ENCODE measurements at regions not wholly inside any gene's neighbourhood (a gene's known extent, or its start where the extent isn't known, plus 50 kb on each side); places are given as distances from the start of the nearest gene placed in this dataset.

GRCh38 chr4:159495515-159496236 lies 392.8 kb downstream of the RAPGEF2 start:
- Histone ChIP-seq H3K36me3 (ENCODE audit: low read depth) (no peaks in the 10 kb centered on the region), H3K4me3 (no peak overlapping the region), H3K4me1 (ENCODE audit: low read depth) (no peaks in the 10 kb centered on the region), H3K9me3 (no peaks in the 10 kb centered on the region)
- intact Hi-C loops (cut with DNase I, micrococcal nuclease), result no loop called here
- ATAC-seq, result no peak
- no peak for TF ChIP-seq CTCF (IDR thresholded peaks at IDR 0.05)
- no peak for DNase-seq

- Histone ChIP-seq H3K4me3 (no peak overlapping the region), H3K4me1 (ENCODE audit: low read depth) (no peaks in the 10 kb centered on the region), H3K9me3 (no peaks in the 10 kb centered on the region), H3K36me3 (ENCODE audit: low read depth) (no peaks in the 10 kb centered on the region)
- TF ChIP-seq CTCF (IDR thresholded peaks at IDR 0.05), result no peak
- intact Hi-C loops (cut with DNase I, micrococcal nuclease), result no loop called here
- DNase-seq (no peak), ATAC-seq (no peak)
Measured at GRCh38 chr4:159496248-159496647, 393.4 kb downstream of the RAPGEF2 start.

- intact Hi-C loops (cut with DNase I, micrococcal nuclease), result no loop called here
- no peaks in the 10 kb centered on the region for H3K9me3 ChIP-seq
- no peaks in the 10 kb centered on the region for H3K36me3 ChIP-seq (ENCODE audit: low read depth)
- no peaks in the 10 kb centered on the region for H3K4me1 ChIP-seq (ENCODE audit: low read depth)
- H3K4me3 ChIP-seq, result no peak overlapping the region
- no peak for TF ChIP-seq CTCF (IDR thresholded peaks at IDR 0.05)
- DNase-seq (no peak), ATAC-seq (no peak)
Measured at GRCh38 chr4:159497936-159498335, 395.1 kb downstream of the RAPGEF2 start.

GRCh38 chr4:159498446-159499115 lies 395.7 kb downstream of the RAPGEF2 start:
- DNase-seq (no peak), ATAC-seq (no peak)
- TF ChIP-seq CTCF (IDR thresholded peaks at IDR 0.05), result no peak

GRCh38 chr4:159500861-159501260 lies 398.0 kb downstream of the RAPGEF2 start:
- H3K36me3 ChIP-seq (ENCODE audit: low read depth), result no peaks in the 10 kb centered on the region
- no peaks in the 10 kb centered on the region for H3K9me3 ChIP-seq
- DNase-seq (no peak), ATAC-seq (no peak)
- no peak for TF ChIP-seq CTCF (IDR thresholded peaks at IDR 0.05)
- intact Hi-C loops (cut with DNase I, micrococcal nuclease), result no loop called here
- H3K4me1 ChIP-seq (ENCODE audit: low read depth), result no peaks in the 10 kb centered on the region
- H3K4me3 ChIP-seq, result no peak overlapping the region

More at GRCh38 chr4:159498446-159499115, 395.7 kb downstream of the RAPGEF2 start:
- Histone ChIP-seq H3K9me3 (no peaks in the 10 kb centered on the region), H3K4me3 (no peak overlapping the region), H3K4me1 (ENCODE audit: low read depth) (no peaks in the 10 kb centered on the region), H3K36me3 (ENCODE audit: low read depth) (no peaks in the 10 kb centered on the region)
- intact Hi-C loops (cut with DNase I, micrococcal nuclease), result no loop called here

All from mucosa of descending colon (tissue), 3 donors.